ENCODE measurements at regions not wholly inside any gene's neighbourhood (a gene's known extent, or its start where the extent isn't known, plus 50 kb on each side); places are given as distances from the start of the nearest gene placed in this dataset.

DNA sequence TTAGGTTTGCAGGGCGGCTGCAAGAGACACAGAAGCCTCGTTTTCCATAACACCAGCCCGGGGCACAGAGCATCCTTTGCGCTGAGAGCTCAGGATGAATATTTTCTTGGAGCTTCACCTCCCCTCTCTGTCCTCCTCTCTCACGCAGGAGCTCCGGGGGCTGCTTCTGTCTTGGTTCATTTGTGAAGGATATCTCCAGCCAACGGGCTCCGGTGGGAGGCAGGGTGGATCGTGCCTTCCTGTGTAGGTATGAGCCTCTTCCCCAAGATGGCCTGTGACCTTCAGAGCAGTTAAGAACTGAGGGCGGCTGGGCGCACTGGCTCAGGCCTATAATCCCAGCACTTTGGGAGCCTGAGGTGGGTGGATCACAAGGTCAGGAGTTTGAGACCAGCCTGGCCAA lies 319.0 kb upstream of the C1orf174 start:
- intact Hi-C loops (cut with DNase I; ENCODE audit: low total_unique reads) = no loop called here
- no peak overlapping the region for H3K4me3 ChIP-seq (ENCODE audit: low read depth, poor library complexity, severe bottlenecking)
- peak in 1 of 2 donors; percentile 80 for DNase-seq (ENCODE audit: low spot score in 2 of 2)
- TF ChIP-seq, protein P1, sequence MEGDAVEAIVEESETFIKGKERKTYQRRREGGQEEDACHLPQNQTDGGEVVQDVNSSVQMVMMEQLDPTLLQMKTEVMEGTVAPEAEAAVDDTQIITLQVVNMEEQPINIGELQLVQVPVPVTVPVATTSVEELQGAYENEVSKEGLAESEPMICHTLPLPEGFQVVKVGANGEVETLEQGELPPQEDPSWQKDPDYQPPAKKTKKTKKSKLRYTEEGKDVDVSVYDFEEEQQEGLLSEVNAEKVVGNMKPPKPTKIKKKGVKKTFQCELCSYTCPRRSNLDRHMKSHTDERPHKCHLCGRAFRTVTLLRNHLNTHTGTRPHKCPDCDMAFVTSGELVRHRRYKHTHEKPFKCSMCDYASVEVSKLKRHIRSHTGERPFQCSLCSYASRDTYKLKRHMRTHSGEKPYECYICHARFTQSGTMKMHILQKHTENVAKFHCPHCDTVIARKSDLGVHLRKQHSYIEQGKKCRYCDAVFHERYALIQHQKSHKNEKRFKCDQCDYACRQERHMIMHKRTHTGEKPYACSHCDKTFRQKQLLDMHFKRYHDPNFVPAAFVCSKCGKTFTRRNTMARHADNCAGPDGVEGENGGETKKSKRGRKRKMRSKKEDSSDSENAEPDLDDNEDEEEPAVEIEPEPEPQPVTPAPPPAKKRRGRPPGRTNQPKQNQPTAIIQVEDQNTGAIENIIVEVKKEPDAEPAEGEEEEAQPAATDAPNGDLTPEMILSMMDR (IDR thresholded peaks at IDR 0.05) = no peak
- TF ChIP-seq POLR2A (IDR thresholded peaks at IDR 0.05) = no peak
- 80 to 94% methylated on average over 11 of the region's 11 CpGs for WGBS, 2 donors

DNA sequence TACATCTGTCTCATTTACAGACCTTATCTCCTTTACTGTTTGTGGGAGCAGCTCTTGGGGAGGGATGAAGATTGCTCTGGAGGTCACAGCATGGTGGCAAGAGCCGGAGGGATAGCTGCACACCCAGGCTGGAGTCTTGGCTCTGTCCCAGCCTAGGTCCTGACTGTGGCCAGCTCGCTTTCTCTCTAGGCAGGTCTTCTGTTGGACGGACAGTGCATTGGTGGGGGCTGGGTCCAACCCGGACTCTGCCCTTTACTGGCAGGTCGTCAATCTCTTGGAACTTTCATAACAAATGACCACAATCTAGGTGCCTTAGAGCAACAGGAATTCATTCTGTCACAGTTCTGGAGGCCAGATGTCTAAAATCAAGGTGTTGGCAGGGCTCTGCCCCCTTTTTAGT lies 319.8 kb upstream of the C1orf174 start:
- TF ChIP-seq, protein P1 (IDR thresholded peaks at IDR 0.05) = no peak
- TF ChIP-seq POLR2A (IDR thresholded peaks at IDR 0.05) = no peak
- 76 to 93% methylated on average over 5 of the region's 5 CpGs for WGBS, 2 donors
- peak in 1 of 2 donors; percentile 50 for DNase-seq (ENCODE audit: low spot score in 2 of 2)
- intact Hi-C loops (cut with DNase I; ENCODE audit: low total_unique reads) = no loop called here
- H3K4me3 ChIP-seq (ENCODE audit: low read depth, poor library complexity, severe bottlenecking) = no peak overlapping the region

DNA sequence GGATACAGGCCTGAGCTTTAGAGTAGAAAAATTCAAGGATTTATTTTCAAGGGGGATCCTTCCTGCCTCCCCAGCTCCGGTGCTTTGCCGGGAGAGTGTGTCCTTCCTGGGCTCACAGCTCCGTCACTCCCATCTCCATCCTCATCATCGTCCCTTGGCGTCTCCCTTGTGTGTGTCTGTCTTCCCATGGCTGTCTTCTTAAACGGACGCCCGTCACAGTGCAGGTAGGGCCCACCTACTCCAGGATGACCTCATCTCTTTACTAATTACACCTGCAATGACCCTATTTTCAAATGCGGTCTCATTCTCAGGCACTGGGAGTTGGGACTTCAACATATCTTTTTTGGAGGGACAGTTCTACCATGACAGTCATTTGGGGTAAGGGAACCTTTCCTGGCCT lies 320.3 kb upstream of the C1orf174 start:
- no peak overlapping the region for H3K4me3 ChIP-seq (ENCODE audit: low read depth, poor library complexity, severe bottlenecking)
- WGBS, 2 donors = 71 to 75% methylated on average over 9 of the region's 9 CpGs
- TF ChIP-seq POLR2A (IDR thresholded peaks at IDR 0.05) = no peak
- TF ChIP-seq, protein P1 (IDR thresholded peaks at IDR 0.05) = no peak
- peak in 1 of 2 donors; percentile 46 for DNase-seq (ENCODE audit: low spot score in 2 of 2)
- intact Hi-C loops (cut with DNase I; ENCODE audit: low total_unique reads) = no loop called here

DNA sequence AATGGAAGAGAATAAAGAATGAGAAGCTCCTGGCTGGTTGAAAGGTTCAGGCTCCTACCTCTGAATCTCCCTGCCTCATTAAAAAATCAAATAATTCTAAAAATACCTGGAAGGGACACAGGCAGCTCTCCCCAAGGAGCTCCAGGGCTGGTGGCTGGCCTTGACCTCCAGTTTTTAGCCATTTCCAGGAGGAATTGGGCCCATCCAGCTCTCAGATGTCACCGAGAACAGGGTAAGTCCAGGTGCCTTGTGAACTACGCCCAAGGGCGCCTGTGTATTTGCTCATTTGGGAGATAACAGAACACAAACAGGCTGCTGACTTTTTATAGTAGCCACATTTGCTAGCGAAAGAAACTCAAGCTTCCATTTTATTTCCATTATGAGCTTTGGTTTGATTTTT lies 321.0 kb upstream of the C1orf174 start:
- peak in 1 of 2 donors; percentile 68 for DNase-seq (ENCODE audit: low spot score in 2 of 2)
- intact Hi-C loops (cut with DNase I; ENCODE audit: low total_unique reads) = no loop called here
- TF ChIP-seq, protein P1 (IDR thresholded peaks at IDR 0.05) = no peak
- TF ChIP-seq POLR2A (IDR thresholded peaks at IDR 0.05) = no peak
- no peak overlapping the region for H3K4me3 ChIP-seq (ENCODE audit: low read depth, poor library complexity, severe bottlenecking)
- WGBS, 2 donors = 91 to 96% methylated on average over 4 of the region's 4 CpGs

DNA sequence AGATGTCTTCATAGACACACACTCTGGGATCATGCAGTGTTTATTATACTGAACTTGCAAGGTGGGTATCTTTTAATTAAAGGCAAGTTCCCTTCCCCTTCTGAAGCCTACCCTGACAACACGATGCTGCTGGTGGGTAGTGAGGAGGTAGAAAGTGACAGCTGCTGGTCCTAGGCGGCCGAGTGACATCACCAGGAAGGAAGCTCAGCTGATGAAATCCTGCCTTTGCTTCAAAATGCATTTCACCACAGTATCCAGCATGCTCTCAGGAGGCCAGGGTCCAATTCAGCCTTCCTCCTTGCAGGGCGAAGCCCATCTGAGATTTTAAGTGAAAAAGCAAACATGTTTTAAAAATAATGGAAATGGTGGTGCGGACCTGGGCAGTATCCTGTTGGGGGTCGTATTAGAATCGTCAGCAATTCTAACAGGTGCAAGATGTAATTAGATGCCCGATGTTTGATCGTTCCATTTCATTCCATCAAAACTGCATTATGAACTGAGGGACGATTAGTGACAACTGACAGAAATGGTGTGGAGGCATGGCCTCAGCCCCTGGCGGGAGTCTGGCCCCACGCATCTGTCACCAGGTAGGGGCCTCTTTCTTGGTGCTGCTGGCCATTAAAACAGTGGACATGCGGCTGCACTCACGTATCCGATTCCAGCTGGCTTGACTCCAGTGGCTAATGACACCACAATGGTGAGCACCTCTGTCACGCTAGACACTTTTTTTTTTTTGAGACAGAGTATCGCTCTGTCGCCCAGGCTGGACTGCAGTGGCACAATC lies 324.8 kb upstream of the C1orf174 start:
- WGBS, 2 donors = 78 to 83% methylated on average over 18 of the region's 18 CpGs
- intact Hi-C loops (cut with DNase I; ENCODE audit: low total_unique reads) = no loop called here
- no peak overlapping the region for H3K4me3 ChIP-seq (ENCODE audit: low read depth, poor library complexity, severe bottlenecking)
- TF ChIP-seq, protein P1 (IDR thresholded peaks at IDR 0.05) = no peak
- TF ChIP-seq POLR2A (IDR thresholded peaks at IDR 0.05) = no peak
- peak in 1 of 2 donors; percentile 67 for DNase-seq (ENCODE audit: low spot score in 2 of 2)

DNA sequence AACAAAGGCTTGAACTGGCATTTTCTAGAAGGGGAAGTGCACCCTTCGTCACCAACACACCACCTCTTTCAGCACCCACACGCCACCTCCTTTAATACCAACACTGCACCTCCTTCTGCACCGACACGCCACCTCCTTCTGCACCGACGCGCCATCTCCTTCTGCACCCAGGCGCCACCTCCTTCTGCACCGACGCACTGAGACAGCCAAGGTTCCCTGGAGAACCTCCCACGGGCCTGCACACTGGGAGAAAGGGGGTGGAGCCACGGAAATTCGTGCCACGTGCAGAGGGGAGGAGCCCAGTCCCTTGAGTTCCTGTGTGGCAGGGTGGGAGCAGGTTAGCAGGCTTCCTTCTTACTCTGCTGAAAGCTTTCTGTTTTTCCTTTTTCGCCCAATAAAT lies 327.9 kb upstream of the C1orf174 start:
- TF ChIP-seq, protein P1 (IDR thresholded peaks at IDR 0.05) = no peak
- TF ChIP-seq POLR2A (IDR thresholded peaks at IDR 0.05) = no peak
- no peak overlapping the region for H3K4me3 ChIP-seq (ENCODE audit: low read depth, poor library complexity, severe bottlenecking)
- WGBS, 2 donors = 71 to 73% methylated on average over 15 of the region's 15 CpGs
- peak in 1 of 2 donors; percentile 57 for DNase-seq (ENCODE audit: low spot score in 2 of 2)
- intact Hi-C loops (cut with DNase I; ENCODE audit: low total_unique reads) = no loop called here
